Loucy (cell line): ENCODE measurements at regions not wholly inside any gene's neighbourhood (a gene's known extent, or its start where the extent isn't known, plus 50 kb on each side); places are given as distances from the start of the nearest gene placed in this dataset.

Experiments
- CTCF ChIP-seq: fragments of 200-600 bp; sonication (generic); conservative IDR thresholded peaks from 2 replicates; pipeline ENCODE4 v1.5.1; 2014; ENCODE audit warnings: mild to moderate bottlenecking, antibody characterized with exemption, low read length
- EZH2phosphoT487 ChIP-seq: fragments of 200-600 bp; IDR thresholded peaks from 2 replicates; pipeline ENCODE4 v1.6.1; 2018; ENCODE audit warnings: antibody characterized with exemption, mild to moderate bottlenecking, moderate library complexity, borderline replicate concordance

GRCh38 chr4:79695848-79696247, 287.8 kb upstream of the GK2 start:
- TF ChIP-seq CTCF, result no peak
- no peak for TF ChIP-seq EZH2phosphoT487
